SK-N-SH treated with all-trans-retinoic acid at 6 μM for 48 hours (cell line): ENCODE measurements at regions not wholly inside any gene's neighbourhood (a gene's known extent, or its start where the extent isn't known, plus 50 kb on each side); places are given as distances from the start of the nearest gene placed in this dataset.

ENCODE experiments used
- ATAC-seq: fragments of 200-7000 bp; cut with Tn5 transposase; 3 replicates; pipeline ENCODE4 v1.9.1; 2020; ENCODE audit warnings: mild to moderate bottlenecking, moderate library complexity
- ARNTL ChIP-seq: fragments of 450-650 bp; formaldehyde crosslinking; IDR thresholded peaks from 2 replicates; pipeline ENCODE4 v1.5.0; 2020; ENCODE audit warnings: low read depth, mild to moderate bottlenecking, moderate library complexity, borderline replicate concordance
- BACH2 ChIP-seq: fragments of 250-450 bp; sonication (Bioruptor Pico); IDR thresholded peaks from 2 replicates; pipeline ENCODE4 v1.9.0; 2021; ENCODE audit warnings: mild to moderate bottlenecking, borderline replicate concordance
- CREB5 ChIP-seq: fragments of 250-450 bp; sonication (Bioruptor Pico); IDR thresholded peaks from 2 replicates; pipeline ENCODE4 v1.5.1; 2020; ENCODE audit warnings: low read depth, mild to moderate bottlenecking, moderate library complexity
- ESRRG ChIP-seq: fragments of 250-450 bp; sonication (Bioruptor Pico); IDR thresholded peaks from 2 replicates; pipeline ENCODE4 v1.6.1; 2021; ENCODE audit warnings: mild to moderate bottlenecking
- GLIS3 ChIP-seq: fragments of 250-450 bp; sonication (Bioruptor Pico); IDR thresholded peaks from 2 replicates; pipeline ENCODE4 v1.5.0; 2020; ENCODE audit warnings: mild to moderate bottlenecking, moderate library complexity
- ISL1 ChIP-seq: fragments of 250-450 bp; sonication (Bioruptor Pico); IDR thresholded peaks from 2 replicates; pipeline ENCODE4 v2.1.2; 2022; ENCODE audit warnings: mild to moderate bottlenecking, moderate library complexity
- OSR1 ChIP-seq: fragments of 250-450 bp; sonication (Bioruptor Pico); IDR thresholded peaks from 2 replicates; pipeline ENCODE4 v1.8.0; 2022; ENCODE audit warnings: moderate library complexity, mild to moderate bottlenecking, inconsistent platforms
- PATZ1 ChIP-seq: fragments of 250-450 bp; sonication (Bioruptor Pico); IDR thresholded peaks from 2 replicates; pipeline ENCODE4 v1.8.0; 2020; ENCODE audit warnings: mild to moderate bottlenecking, moderate library complexity, borderline replicate concordance
- POU6F1 ChIP-seq: fragments of 250-450 bp; sonication (Bioruptor Pico); IDR thresholded peaks from 2 replicates; pipeline ENCODE4 v1.8.0; 2021; ENCODE audit warnings: low read depth, mild to moderate bottlenecking, moderate library complexity, borderline replicate concordance
- RARB ChIP-seq: fragments of 250-450 bp; sonication (Bioruptor Pico); IDR thresholded peaks from 2 replicates; pipeline ENCODE4 v1.8.0; 2021; ENCODE audit warnings: mild to moderate bottlenecking, moderate library complexity
- SNAI2 ChIP-seq: fragments of 250-450 bp; sonication (Bioruptor Pico); IDR thresholded peaks from 2 replicates; pipeline ENCODE4 v1.5.0; 2020; ENCODE audit warnings: mild to moderate bottlenecking, moderate library complexity
- TCF4 ChIP-seq: fragments of 250-450 bp; sonication (Bioruptor Pico); IDR thresholded peaks from 2 replicates; pipeline ENCODE4 v1.8.0; 2021; ENCODE audit warnings: mild to moderate bottlenecking, moderate library complexity, borderline replicate concordance
- TSHZ2 ChIP-seq: fragments of 250-450 bp; sonication (Bioruptor Pico); IDR thresholded peaks from 2 replicates; pipeline ENCODE4 v1.5.0; 2020; ENCODE audit warnings: mild to moderate bottlenecking, moderate library complexity
- ZC3H10 ChIP-seq: fragments of 250-450 bp; sonication (Bioruptor Pico); IDR thresholded peaks from 2 replicates; pipeline ENCODE4 v1.5.1; 2021; ENCODE audit warnings: mild to moderate bottlenecking, moderate library complexity
- ZFP3 ChIP-seq: fragments of 250-450 bp; sonication (Bioruptor Pico); IDR thresholded peaks from 2 replicates; pipeline ENCODE4 v1.5.0; 2020; ENCODE audit warnings: mild to moderate bottlenecking, moderate library complexity
- ZNF565 ChIP-seq: fragments of 450-650 bp; formaldehyde crosslinking; conservative IDR thresholded peaks from 2 replicates; pipeline ENCODE4 v1.5.0; 2020; ENCODE audit warnings: low read depth, mild to moderate bottlenecking, moderate library complexity
- ZNF8 ChIP-seq: fragments of 450-650 bp; formaldehyde crosslinking; IDR thresholded peaks from 2 replicates; pipeline ENCODE4 v1.5.0; 2020; ENCODE audit warnings: mild to moderate bottlenecking, moderate library complexity
- TF ChIP-seq, protein P1 (sequence below): fragments of 250-450 bp; sonication (Bioruptor Pico); IDR thresholded peaks from 2 replicates; pipeline ENCODE4 v1.5.1; 2021; ENCODE audit warnings: mild to moderate bottlenecking, moderate library complexity

- no peak for TF ChIP-seq PATZ1
- no peak for TF ChIP-seq GLIS3 (CRISPR knock-in tag)
- TF ChIP-seq, protein P1, sequence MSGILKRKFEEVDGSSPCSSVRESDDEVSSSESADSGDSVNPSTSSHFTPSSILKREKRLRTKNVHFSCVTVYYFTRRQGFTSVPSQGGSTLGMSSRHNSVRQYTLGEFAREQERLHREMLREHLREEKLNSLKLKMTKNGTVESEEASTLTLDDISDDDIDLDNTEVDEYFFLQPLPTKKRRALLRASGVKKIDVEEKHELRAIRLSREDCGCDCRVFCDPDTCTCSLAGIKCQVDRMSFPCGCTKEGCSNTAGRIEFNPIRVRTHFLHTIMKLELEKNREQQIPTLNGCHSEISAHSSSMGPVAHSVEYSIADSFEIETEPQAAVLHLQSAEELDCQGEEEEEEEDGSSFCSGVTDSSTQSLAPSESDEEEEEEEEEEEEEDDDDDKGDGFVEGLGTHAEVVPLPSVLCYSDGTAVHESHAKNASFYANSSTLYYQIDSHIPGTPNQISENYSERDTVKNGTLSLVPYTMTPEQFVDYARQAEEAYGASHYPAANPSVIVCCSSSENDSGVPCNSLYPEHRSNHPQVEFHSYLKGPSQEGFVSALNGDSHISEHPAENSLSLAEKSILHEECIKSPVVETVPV (CRISPR knock-in tag), result no peak
- TF ChIP-seq ZFP3 (CRISPR knock-in tag), result no peak
- no peak for TF ChIP-seq RARB (CRISPR knock-in tag)
- no peak for TF ChIP-seq SNAI2
- no peak for TF ChIP-seq ZNF8 (CRISPR knock-in tag)
- TF ChIP-seq TSHZ2, result no peak
- TF ChIP-seq BACH2, result no peak
- no peak for TF ChIP-seq POU6F1 (CRISPR knock-in tag)
- TF ChIP-seq, all 23 proteins: peak for 0
- ATAC-seq, result no peak
These were observed 124.1 kb upstream of the MED13L start for GRCh38 chr12:116401565-116401964.

- TF ChIP-seq GLIS3 (CRISPR knock-in tag) (no peak), ZC3H10 (CRISPR knock-in tag) (no peak), CREB5 (no peak), ISL1 (CRISPR knock-in tag) (no peak), RARB (CRISPR knock-in tag) (no peak), OSR1 (CRISPR knock-in tag) (no peak), ARNTL (no peak), ZNF565 (CRISPR knock-in tag) (no peak), ZFP3 (CRISPR knock-in tag) (no peak), TCF4 (no peak), ESRRG (CRISPR knock-in tag) (no peak), TSHZ2 (no peak)
- no peak for ATAC-seq
These were observed 124.9 kb upstream of the MED13L start for GRCh38 chr12:116402163-116402939.
